HG02970 (cell line): ENCODE measurements at regions not wholly inside any gene's neighbourhood (a gene's known extent, or its start where the extent isn't known, plus 50 kb on each side); places are given as distances from the start of the nearest gene placed in this dataset.
"Not testable (repeated sequence)": the region's sequence is repeated elsewhere in the genome, so short reads cannot be mapped to it uniquely, and the experiment has no call there.

Experiments
- ATAC-seq: cut with Tn5 transposase; IDR thresholded peaks from one replicate; pipeline ENCODE4 v1.9.1; 2021; ENCODE audit warnings: mild to moderate bottlenecking, moderate library complexity, moderate number of reproducible peaks; ENCODE audit not compliant: unreplicated experiment, low FRiP score

- ATAC-seq: no peak
Measured at GRCh38 chrX:129000018-129000417, 523.3 kb downstream of the SMARCA1 start.

- no peak for ATAC-seq
Measured at GRCh38 chrX:128992107-128992971, 531.0 kb downstream of the SMARCA1 start.

- no peak for ATAC-seq
Measured at GRCh38 chrX:128975745-128976144, 547.5 kb downstream of the SMARCA1 start.

GRCh38 chrX:128973033-128973432, 550.3 kb downstream of the SMARCA1 start:
- ATAC-seq: no peak

- ATAC-seq: no peak
Measured at GRCh38 chrX:128961290-128961689, 562.0 kb downstream of the SMARCA1 start.

GRCh38 chrX:128954697-128955096, 568.6 kb downstream of the SMARCA1 start:
- not testable (repeated sequence) for ATAC-seq

GRCh38 chrX:128931071-128931470, 592.2 kb downstream of the SMARCA1 start:
- ATAC-seq: no peak

GRCh38 chrX:128929271-128930057, 593.8 kb downstream of the SMARCA1 start:
- ATAC-seq: no peak

- ATAC-seq: no peak
Measured at GRCh38 chrX:128928636-128929035, 594.7 kb downstream of the SMARCA1 start.

- ATAC-seq: no peak
Measured at GRCh38 chrX:128927363-128927762, 595.9 kb downstream of the SMARCA1 start.

- ATAC-seq: no peak
Measured at GRCh38 chrX:128906753-128907152, 616.5 kb downstream of the SMARCA1 start.

GRCh38 chrX:128901018-128901417, 622.3 kb downstream of the SMARCA1 start:
- no peak for ATAC-seq

- ATAC-seq: no peak
Measured at GRCh38 chrX:128897621-128898020, 625.7 kb downstream of the SMARCA1 start.

GRCh38 chrX:128891554-128891953, 631.7 kb downstream of the SMARCA1 start:
- no peak for ATAC-seq

GRCh38 chrX:128884430-128884829, 638.9 kb downstream of the SMARCA1 start:
- no peak for ATAC-seq

GRCh38 chrX:128883650-128884049, 639.6 kb downstream of the SMARCA1 start:
- no peak for ATAC-seq

- no peak for ATAC-seq
Measured at GRCh38 chrX:128870361-128870760, 652.9 kb downstream of the SMARCA1 start.

- no peak for ATAC-seq
Measured at GRCh38 chrX:128862557-128862956, 660.7 kb downstream of the SMARCA1 start.

- ATAC-seq: no peak
Measured at GRCh38 chrX:128848374-128848773, 674.9 kb downstream of the SMARCA1 start.

GRCh38 chrX:128846385-128846784, 676.9 kb downstream of the SMARCA1 start:
- ATAC-seq: no peak

GRCh38 chrX:128818690-128819089, 704.6 kb downstream of the SMARCA1 start:
- no peak for ATAC-seq

- ATAC-seq: no peak
Measured at GRCh38 chrX:128816919-128817318, 706.4 kb downstream of the SMARCA1 start.
